ENCODE measurements at regions not wholly inside any gene's neighbourhood (a gene's known extent, or its start where the extent isn't known, plus 50 kb on each side); places are given as distances from the start of the nearest gene placed in this dataset.
A peak's percentile ranks its signal among the peaks of the same experiment; 100 is the strongest.

DNA sequence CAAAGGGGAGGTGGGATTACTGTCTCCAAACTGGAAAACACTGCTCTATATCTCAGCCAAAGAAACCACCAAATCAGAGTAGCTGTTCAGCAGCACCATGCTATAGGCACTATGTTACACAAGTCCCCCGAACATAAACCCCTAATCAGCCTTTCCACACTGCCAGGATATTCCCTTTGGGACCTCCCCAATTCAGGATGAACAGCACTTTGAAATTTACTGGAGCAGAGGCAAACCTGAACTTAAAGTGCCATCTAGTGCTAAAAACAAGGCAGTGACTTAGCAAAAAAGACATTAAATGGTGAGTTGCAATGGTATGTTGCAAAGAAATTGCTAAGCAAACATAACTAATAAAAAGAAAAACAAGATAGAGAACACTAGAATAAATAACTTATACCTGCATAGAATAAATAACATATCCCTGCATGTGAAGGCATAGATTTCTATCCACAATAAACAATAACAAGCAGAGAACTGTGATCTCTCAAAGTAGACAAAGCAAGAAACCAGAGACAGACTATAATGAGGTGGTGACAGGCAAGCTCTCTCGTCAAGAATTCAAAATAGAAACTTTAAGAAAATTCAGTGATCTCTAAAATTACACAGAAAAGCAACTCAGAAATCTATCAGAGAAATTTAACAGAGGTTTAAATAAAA, 584.4 kb upstream of the ACO1 start:
- Histone ChIP-seq H3K4me1 (no peaks in the 10 kb centered on the region), H3K27me3 (no peaks in the 10 kb centered on the region), H3K27ac (no peak overlapping the region), H3K9me3 (no peaks in the 10 kb centered on the region), H3K4me3 (no peak overlapping the region), H3K36me3 (no peaks in the 10 kb centered on the region)
- no peak for DNase-seq
- 36 to 40% methylated on average over 2 of the region's 2 CpGs for WGBS, 2 donors
- TF ChIP-seq, protein P1, sequence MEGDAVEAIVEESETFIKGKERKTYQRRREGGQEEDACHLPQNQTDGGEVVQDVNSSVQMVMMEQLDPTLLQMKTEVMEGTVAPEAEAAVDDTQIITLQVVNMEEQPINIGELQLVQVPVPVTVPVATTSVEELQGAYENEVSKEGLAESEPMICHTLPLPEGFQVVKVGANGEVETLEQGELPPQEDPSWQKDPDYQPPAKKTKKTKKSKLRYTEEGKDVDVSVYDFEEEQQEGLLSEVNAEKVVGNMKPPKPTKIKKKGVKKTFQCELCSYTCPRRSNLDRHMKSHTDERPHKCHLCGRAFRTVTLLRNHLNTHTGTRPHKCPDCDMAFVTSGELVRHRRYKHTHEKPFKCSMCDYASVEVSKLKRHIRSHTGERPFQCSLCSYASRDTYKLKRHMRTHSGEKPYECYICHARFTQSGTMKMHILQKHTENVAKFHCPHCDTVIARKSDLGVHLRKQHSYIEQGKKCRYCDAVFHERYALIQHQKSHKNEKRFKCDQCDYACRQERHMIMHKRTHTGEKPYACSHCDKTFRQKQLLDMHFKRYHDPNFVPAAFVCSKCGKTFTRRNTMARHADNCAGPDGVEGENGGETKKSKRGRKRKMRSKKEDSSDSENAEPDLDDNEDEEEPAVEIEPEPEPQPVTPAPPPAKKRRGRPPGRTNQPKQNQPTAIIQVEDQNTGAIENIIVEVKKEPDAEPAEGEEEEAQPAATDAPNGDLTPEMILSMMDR (IDR thresholded peaks at IDR 0.05): peak in 5 of 6 experiments; percentile 10 to 48 (median 33)
- no peak for TF ChIP-seq POLR2A (IDR thresholded peaks at IDR 0.05)
- intact Hi-C loops (cut with DNase I): no loop called here

DNA sequence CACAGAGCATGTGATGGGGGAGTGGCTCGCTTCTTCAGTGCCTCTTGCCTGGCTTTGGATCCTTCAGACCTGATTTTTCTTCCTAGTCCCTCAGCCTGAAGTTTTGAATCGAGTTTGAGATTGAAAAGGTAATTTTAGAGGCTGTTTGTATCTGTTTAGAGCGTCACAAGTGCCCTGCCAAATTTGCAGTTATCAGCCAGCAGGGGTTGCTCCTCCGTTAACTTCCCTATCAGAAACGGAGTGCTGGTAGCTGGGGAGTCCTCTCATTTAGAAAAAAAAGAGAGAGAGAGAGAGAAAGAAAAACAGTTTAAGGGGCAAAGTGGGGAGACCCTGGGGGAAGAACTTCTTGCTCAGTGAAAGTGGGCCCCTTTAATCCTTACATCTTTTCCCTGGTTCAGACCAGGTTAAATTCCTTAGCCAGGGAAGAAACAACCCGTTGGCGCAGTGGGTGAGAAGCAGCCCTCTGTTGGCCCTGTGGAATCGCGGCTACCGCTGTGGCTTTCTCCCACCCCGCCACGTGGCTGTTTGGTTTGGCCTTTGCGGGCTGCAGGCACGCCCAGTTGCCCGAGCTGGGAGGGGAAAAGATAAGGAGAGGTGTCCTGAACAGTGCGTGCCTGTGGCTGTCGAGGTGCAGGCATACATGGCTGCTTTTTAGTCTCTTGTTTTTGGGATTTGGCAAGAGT, 576.7 kb upstream of the ACO1 start:
- H3K36me3 ChIP-seq: no peaks in the 10 kb centered on the region
- 69 to 76% methylated on average over 7 to 17 of the region's 17 CpGs for WGBS, 2 donors
- no peaks in the 10 kb centered on the region for H3K4me1 ChIP-seq
- H3K4me3 ChIP-seq: no peak overlapping the region
- H3K27me3 ChIP-seq: no peaks in the 10 kb centered on the region
- no peak for DNase-seq
- intact Hi-C loops (cut with DNase I): no loop called here
- H3K27ac ChIP-seq: no peak overlapping the region
- TF ChIP-seq POLR2A (IDR thresholded peaks at IDR 0.05): no peak
- H3K9me3 ChIP-seq: no peaks in the 10 kb centered on the region

DNA sequence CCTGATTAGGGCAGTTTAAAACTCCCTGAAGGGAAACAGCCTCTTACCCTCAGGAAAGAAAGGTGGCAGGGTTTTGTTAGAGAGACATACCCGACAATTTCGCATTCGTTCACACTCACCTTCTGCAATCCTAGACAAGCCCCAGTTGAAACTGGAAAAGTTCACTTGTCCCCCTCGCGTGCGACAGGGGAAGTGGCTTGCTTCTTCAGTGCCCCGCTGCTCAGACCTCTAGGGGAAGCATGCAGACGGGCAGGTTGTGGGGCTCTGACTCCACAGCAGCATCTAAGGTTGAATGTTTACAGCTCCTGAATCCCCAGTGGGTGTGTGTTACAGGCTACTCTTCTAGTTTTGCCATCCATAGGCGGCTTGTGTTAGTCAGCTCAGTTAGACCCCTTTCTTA, 575.7 kb upstream of the ACO1 start:
- no peaks in the 10 kb centered on the region for H3K9me3 ChIP-seq
- no peak overlapping the region for H3K27ac ChIP-seq
- no peaks in the 10 kb centered on the region for H3K4me1 ChIP-seq
- TF ChIP-seq POLR2A (IDR thresholded peaks at IDR 0.05): no peak
- TF ChIP-seq, protein P1 (IDR thresholded peaks at IDR 0.05): no peak
- DNase-seq: no peak
- no peaks in the 10 kb centered on the region for H3K27me3 ChIP-seq
- intact Hi-C loops (cut with DNase I): no loop called here
- no peaks in the 10 kb centered on the region for H3K36me3 ChIP-seq
- no peak overlapping the region for H3K4me3 ChIP-seq
- WGBS, 2 donors: 74 to 80% methylated on average over 3 to 8 of the region's 9 CpGs

DNA sequence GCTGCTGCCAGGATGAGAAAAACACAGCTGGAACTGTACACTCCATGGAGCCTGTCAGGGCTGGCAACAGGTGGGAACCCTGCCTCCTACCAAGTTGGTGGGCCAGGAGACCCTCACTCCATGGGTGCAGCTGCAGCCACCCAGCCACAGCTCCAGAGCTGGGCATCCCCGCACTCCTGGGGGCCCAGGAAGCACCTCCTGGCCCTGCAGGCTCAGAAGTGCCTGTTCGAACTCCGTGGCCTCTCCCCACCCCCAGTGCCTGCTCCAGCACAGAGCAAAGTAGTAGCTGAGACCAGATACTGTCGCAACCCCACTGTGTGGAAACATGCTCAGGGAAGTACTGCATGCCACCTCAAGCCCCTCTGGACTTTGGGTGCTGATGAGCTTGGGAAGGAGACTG, 564.0 kb upstream of the ACO1 start:
- WGBS, 2 donors: 67 to 70% methylated on average over 1 to 2 of the region's 4 CpGs
- H3K9me3 ChIP-seq: no peaks in the 10 kb centered on the region

DNA sequence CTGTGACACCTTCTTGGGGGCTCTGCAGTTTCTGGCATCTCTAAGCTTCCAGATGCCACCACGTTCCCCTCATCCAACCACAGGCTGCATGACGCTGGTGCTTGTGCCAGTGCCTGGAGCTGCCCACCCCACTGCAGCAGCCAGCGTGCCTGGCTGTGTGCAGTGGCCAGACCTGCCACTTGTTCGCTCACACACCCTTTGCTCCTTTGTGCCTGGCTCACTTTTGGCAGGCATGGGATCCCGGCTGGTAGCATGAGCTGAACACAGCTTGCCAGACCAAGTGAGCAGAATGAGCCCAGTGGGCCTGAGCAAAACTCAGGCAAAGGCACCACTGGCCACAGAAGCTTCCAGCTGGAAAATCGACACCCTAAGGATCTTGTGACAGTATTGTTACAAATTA, 562.9 kb upstream of the ACO1 start:
- WGBS, 2 donors: 53 to 55% methylated on average over 3 to 4 of the region's 6 CpGs
- no peaks in the 10 kb centered on the region for H3K36me3 ChIP-seq

More for the DNA sequence above, 564.0 kb upstream of the ACO1 start:
- Histone ChIP-seq H3K27ac (no peak overlapping the region), H3K27me3 (no peaks in the 10 kb centered on the region), H3K36me3 (no peaks in the 10 kb centered on the region), H3K4me1 (no peaks in the 10 kb centered on the region), H3K4me3 (no peak overlapping the region)
- intact Hi-C loops (cut with DNase I): no loop called here
- DNase-seq: no peak
- TF ChIP-seq POLR2A (IDR thresholded peaks at IDR 0.05): no peak
- TF ChIP-seq, protein P1 (IDR thresholded peaks at IDR 0.05): no peak

More for the DNA sequence above, 562.9 kb upstream of the ACO1 start:
- Histone ChIP-seq H3K27ac (no peak overlapping the region), H3K9me3 (no peaks in the 10 kb centered on the region), H3K4me1 (no peaks in the 10 kb centered on the region), H3K27me3 (no peaks in the 10 kb centered on the region), H3K4me3 (no peak overlapping the region)
- intact Hi-C loops (cut with DNase I): no loop called here
- no peak for TF ChIP-seq POLR2A (IDR thresholded peaks at IDR 0.05)
- TF ChIP-seq, protein P1 (IDR thresholded peaks at IDR 0.05): no peak
- no peak for DNase-seq
